Testis (tissue), 2 donors: ENCODE measurements at regions not wholly inside any gene's neighbourhood (a gene's known extent, or its start where the extent isn't known, plus 50 kb on each side); places are given as distances from the start of the nearest gene placed in this dataset.

Source experiments
- DNase-seq: peaks from one replicate; pipeline ENCODE4 v3.0.0-alpha.2; 2019
- H3K27ac ChIP-seq, 2 donors: fragments of 200-600 bp; sonication (generic); one replicate each; pipeline ENCODE4 v1.5.1; 2019
- H3K27me3 ChIP-seq: fragments of 200-600 bp; sonication (generic); one replicate; pipeline ENCODE4 v1.5.1; 2019
- H3K36me3 ChIP-seq: fragments of 200-600 bp; sonication (generic); one replicate; pipeline ENCODE4 v1.5.1; 2017; ENCODE audit warnings: low read depth; ENCODE audit errors: missing control alignments
- H3K4me1 ChIP-seq: fragments of 200-600 bp; sonication (generic); one replicate; pipeline ENCODE4 v1.5.1; 2019
- H3K4me3 ChIP-seq, 2 donors: fragments of 200-600 bp; sonication (generic); one replicate each; pipeline ENCODE4 v1.5.1; 2017 to 2019
- H3K9me3 ChIP-seq: fragments of 200-600 bp; sonication (generic); one replicate; pipeline ENCODE4 v1.5.1; 2017
- POLR2A ChIP-seq: fragments of 450-650 bp; IDR thresholded peaks from one replicate; pipeline ENCODE4 v1.6.1; 2017; ENCODE audit warnings: antibody characterized with exemption, mild to moderate bottlenecking, moderate library complexity
- WGBS, 2 donors: methylation state at CpG; one replicate each; pipeline ENCODE4 v1.1.5; 2018; 5-methylcytosine and 5-hydroxymethylcytosine counted together
- intact Hi-C: fragments of 100-400 bp; cut with DNase I; formaldehyde crosslinking; loops from one replicate; pipeline ENCODE4 v1.15.1; 2023; ENCODE audit warnings: low total_unique reads
- TF ChIP-seq, protein P1 (sequence below), 3 experiments: fragments of 450-650 bp in 2 of 3; fragments of 200-600 bp in 1 of 3; sonication (generic) in 1 of 3; IDR thresholded peaks; one replicate each; pipeline ENCODE4 v1.5.1; 2016 to 2019; ENCODE audit warnings: antibody characterized with exemption in 3 of 3, mild to moderate bottlenecking in 2 of 3, moderate library complexity in 1 of 3

DNA sequence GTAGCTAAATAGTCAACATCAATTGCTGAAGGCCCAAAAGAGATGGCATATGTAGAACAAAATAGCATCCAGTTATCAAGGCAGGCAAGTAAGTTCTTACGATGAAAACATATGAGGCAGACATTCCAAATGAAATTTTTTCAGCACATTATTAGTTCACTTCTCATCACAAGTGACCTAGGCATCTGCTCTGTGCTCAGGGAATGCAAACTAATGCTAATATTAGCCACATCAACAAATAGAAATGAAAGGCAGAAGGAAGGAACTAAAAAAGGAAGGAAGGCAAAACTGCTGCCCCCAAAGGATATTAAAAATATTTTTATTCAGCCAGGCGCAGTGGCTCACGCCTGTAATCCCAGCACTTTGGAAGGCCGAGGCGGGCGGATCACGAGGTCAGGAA is 51.2 kb upstream of the ROCK1 start:
- no peak overlapping the region for H3K4me3 ChIP-seq
- DNase-seq = no peak
- intact Hi-C loops = no loop called here
- H3K27ac ChIP-seq = no peak overlapping the region
- no peaks in the 10 kb centered on the region for H3K27me3 ChIP-seq
- TF ChIP-seq, protein P1, sequence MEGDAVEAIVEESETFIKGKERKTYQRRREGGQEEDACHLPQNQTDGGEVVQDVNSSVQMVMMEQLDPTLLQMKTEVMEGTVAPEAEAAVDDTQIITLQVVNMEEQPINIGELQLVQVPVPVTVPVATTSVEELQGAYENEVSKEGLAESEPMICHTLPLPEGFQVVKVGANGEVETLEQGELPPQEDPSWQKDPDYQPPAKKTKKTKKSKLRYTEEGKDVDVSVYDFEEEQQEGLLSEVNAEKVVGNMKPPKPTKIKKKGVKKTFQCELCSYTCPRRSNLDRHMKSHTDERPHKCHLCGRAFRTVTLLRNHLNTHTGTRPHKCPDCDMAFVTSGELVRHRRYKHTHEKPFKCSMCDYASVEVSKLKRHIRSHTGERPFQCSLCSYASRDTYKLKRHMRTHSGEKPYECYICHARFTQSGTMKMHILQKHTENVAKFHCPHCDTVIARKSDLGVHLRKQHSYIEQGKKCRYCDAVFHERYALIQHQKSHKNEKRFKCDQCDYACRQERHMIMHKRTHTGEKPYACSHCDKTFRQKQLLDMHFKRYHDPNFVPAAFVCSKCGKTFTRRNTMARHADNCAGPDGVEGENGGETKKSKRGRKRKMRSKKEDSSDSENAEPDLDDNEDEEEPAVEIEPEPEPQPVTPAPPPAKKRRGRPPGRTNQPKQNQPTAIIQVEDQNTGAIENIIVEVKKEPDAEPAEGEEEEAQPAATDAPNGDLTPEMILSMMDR (IDR thresholded peaks at IDR 0.05) = no peak
- no peak for TF ChIP-seq POLR2A
- no peaks in the 10 kb centered on the region for H3K9me3 ChIP-seq
- no peaks in the 10 kb centered on the region for H3K4me1 ChIP-seq
- 49 to 81% methylated on average over 7 of the region's 7 CpGs for WGBS, 2 donors
- H3K36me3 ChIP-seq = no peaks in the 10 kb centered on the region

DNA sequence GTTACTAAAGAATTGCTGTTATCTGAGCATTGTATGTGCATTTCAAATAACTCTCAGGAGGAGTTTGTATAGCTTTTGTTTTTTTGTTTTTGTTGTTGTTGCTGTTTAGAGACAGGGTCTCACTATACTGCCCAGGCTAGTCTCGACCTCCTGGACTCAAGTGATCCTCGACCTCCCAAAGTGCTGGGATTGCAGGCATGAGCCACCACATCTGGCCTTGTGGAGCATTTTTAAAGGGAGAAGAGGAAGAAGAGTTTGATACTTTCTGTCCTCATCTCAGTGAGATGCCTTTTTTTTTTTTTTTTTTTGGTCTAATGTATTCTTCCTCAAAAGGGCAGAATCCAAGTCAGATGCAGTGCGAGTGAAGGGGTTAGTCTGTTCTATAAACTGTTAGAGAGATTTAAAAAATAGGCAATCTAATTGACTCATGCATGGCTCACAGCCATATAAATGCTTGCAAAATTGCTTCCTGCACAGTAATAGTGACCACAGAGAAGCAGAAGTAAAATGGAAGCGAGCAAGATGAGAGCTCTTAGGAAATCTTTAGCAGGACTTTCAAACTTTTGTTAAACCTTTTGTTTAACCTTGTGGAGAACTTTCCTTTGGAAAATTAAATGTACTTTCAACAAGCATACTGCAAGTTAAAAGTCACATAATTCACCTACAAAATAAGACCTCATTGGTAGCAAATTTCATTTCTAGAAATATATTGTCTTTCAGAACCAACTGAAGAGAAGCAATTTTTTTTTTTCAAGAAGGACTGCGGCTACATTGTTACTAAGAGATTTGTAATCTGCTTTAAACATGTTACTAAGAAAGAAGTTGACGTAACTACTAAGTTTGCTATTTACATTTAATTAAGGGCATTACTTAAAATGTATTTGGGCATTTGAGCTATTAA is 52.3 kb upstream of the ROCK1 start:
- Histone ChIP-seq H3K27me3 (no peaks in the 10 kb centered on the region), H3K36me3 (no peaks in the 10 kb centered on the region), H3K9me3 (no peaks in the 10 kb centered on the region), H3K4me3 (no peak overlapping the region), H3K27ac (no peak overlapping the region), H3K4me1 (no peaks in the 10 kb centered on the region)
- TF ChIP-seq, protein P1 (IDR thresholded peaks at IDR 0.05) = no peak
- no peak for TF ChIP-seq POLR2A
- DNase-seq = no peak
- intact Hi-C loops = no loop called here
- WGBS, 2 donors = 64 to 72% methylated on average over 6 of the region's 6 CpGs

DNA sequence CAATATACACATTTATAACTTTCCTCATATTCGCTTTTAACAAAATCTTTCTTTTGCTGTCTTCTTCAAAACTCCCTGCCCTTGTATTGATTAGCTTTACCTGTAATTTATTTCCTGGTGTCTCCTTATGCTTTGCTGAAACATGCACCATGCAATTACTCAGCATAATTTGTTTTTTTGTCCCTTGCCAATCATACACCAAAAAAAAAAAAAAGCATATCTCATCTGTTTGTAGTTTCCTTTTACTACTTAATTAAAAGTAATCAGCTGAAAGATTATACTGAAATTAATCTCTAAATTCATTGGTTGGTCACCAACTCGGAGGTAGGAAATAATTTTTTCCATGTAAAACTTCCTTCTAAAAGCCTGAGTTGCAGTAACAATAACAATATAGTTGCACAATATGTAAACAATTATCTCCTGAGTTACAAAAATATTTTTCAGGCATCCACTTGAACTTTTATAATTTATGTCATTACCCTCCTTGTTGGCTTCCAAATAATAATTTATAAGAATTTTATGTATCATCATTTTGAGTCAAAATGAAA is 53.0 kb upstream of the ROCK1 start:
- intact Hi-C loops = no loop called here
- H3K4me1 ChIP-seq = no peaks in the 10 kb centered on the region
- no peaks in the 10 kb centered on the region for H3K9me3 ChIP-seq
- H3K36me3 ChIP-seq = no peaks in the 10 kb centered on the region
- TF ChIP-seq POLR2A = no peak
- TF ChIP-seq, protein P1 (IDR thresholded peaks at IDR 0.05) = no peak
- no peak overlapping the region for H3K4me3 ChIP-seq
- no peak overlapping the region for H3K27ac ChIP-seq
- 74 to 81% methylated on average over 2 of the region's 2 CpGs for whole genome bisulfite sequencing, 2 donors
- no peak for DNase-seq
- no peaks in the 10 kb centered on the region for H3K27me3 ChIP-seq

DNA sequence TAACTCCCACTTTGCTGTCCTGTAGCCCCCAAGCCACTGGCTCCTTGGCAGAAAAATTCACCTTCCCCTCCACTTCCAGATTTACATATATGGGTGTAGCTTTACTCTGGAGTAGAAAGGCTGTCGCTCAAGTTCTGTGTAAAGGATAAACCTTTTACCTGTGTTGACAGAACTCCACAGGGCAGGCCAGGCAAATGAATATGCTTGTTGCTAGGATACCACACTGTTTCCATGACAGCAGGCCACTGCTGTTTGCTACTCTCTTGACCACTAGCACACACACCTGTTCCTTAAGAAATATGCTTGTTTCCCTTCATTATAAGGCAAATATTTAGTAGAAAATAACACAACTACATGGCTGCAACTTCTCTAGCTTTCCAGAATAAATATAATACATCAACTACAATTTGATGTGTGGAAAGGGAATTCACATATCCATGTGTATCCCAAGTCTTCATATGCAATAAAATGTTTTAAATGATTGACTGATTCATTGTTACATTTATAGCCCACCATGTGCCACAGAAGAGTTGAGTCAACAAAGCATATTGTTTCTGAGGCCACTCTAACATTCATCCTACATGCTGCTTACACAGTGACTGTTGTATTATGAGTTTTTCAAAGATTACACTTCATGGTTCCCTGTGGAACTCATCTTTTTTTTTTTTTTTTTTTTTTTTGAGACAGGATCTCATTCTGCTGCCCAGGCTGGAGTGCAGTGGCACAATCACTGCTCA is 56.2 kb upstream of the ROCK1 start:
- DNase-seq = peak; percentile 23
- TF ChIP-seq, protein P1 (IDR thresholded peaks at IDR 0.05) = no peak
- TF ChIP-seq POLR2A = no peak
- Histone ChIP-seq H3K4me3 (no peak overlapping the region), H3K27me3 (no peaks in the 10 kb centered on the region), H3K4me1 (no peaks in the 10 kb centered on the region), H3K9me3 (no peaks in the 10 kb centered on the region), H3K36me3 (no peaks in the 10 kb centered on the region), H3K27ac (no peak overlapping the region)
- 41 to 57% methylated on average over 1 of the region's 1 CpG for WGBS, 2 donors
- intact Hi-C loops = no loop called here
